ENCODE measurements at regions not wholly inside any gene's neighbourhood (a gene's known extent, or its start where the extent isn't known, plus 50 kb on each side); places are given as distances from the start of the nearest gene placed in this dataset.

- H3K9me2 ChIP-seq (ENCODE audit: insufficient read depth, low read length) = no peaks in the 10 kb centered on the region
- H3K9ac ChIP-seq (ENCODE audit: low read length) = no peak overlapping the region
- H3K27ac ChIP-seq (ENCODE audit: low read length) = no peak overlapping the region
- H3K4me3 ChIP-seq (ENCODE audit: low read length) = no peak overlapping the region
- no peak for TF ChIP-seq REST (IDR thresholded peaks at IDR 0.05; ENCODE audit: borderline replicate concordance)
- TF ChIP-seq MXI1 (conservative IDR thresholded peaks at IDR 0.05; ENCODE audit: poor library complexity, severe bottlenecking) = no peak
- TF ChIP-seq, protein P1, sequence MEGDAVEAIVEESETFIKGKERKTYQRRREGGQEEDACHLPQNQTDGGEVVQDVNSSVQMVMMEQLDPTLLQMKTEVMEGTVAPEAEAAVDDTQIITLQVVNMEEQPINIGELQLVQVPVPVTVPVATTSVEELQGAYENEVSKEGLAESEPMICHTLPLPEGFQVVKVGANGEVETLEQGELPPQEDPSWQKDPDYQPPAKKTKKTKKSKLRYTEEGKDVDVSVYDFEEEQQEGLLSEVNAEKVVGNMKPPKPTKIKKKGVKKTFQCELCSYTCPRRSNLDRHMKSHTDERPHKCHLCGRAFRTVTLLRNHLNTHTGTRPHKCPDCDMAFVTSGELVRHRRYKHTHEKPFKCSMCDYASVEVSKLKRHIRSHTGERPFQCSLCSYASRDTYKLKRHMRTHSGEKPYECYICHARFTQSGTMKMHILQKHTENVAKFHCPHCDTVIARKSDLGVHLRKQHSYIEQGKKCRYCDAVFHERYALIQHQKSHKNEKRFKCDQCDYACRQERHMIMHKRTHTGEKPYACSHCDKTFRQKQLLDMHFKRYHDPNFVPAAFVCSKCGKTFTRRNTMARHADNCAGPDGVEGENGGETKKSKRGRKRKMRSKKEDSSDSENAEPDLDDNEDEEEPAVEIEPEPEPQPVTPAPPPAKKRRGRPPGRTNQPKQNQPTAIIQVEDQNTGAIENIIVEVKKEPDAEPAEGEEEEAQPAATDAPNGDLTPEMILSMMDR (IDR thresholded peaks at IDR 0.05; ENCODE audit: poor library complexity, severe bottlenecking) = no peak
- no peak for TF ChIP-seq POLR2AphosphoS5 (IDR thresholded peaks at IDR 0.05)
- TF ChIP-seq RAD21 (conservative IDR thresholded peaks at IDR 0.05) = no peak
- no peak for TF ChIP-seq TAF1 (IDR thresholded peaks at IDR 0.05; ENCODE audit: low read depth)
- TF ChIP-seq SMC3 (conservative IDR thresholded peaks at IDR 0.05; ENCODE audit: poor library complexity) = no peak
- TF ChIP-seq EP300 (conservative IDR thresholded peaks at IDR 0.05; ENCODE audit: poor library complexity, severe bottlenecking) = no peak
- no peak for TF ChIP-seq EZH2 (IDR thresholded peaks at IDR 0.05; ENCODE audit: borderline replicate concordance, insufficient read depth, low read length, poor library complexity, severe bottlenecking)
- no peaks in the 10 kb centered on the region for H3K9me3 ChIP-seq (ENCODE audit: low read length)
- H2AFZ ChIP-seq (ENCODE audit: low read depth, low read length) = no peak overlapping the region
- H3K36me3 ChIP-seq (ENCODE audit: insufficient read depth, low read length) = no peaks in the 10 kb centered on the region
- no peaks in the 10 kb centered on the region for H4K20me1 ChIP-seq (ENCODE audit: insufficient read depth)
- no peaks in the 10 kb centered on the region for H3K27me3 ChIP-seq (ENCODE audit: insufficient read depth, low read depth, low read length)
- no peaks in the 10 kb centered on the region for H3F3A ChIP-seq (ENCODE audit: insufficient read depth, low read length, poor library complexity, severe bottlenecking)
- H3K79me2 ChIP-seq (replicated peaks; ENCODE audit: insufficient read depth, low read length) = no peaks in the 10 kb centered on the region
- H3K4me2 ChIP-seq (ENCODE audit: low read length) = no peak overlapping the region
Observed at GRCh38 chr4:11894977-11895376, 466.3 kb upstream of the HS3ST1 start.

DNA sequence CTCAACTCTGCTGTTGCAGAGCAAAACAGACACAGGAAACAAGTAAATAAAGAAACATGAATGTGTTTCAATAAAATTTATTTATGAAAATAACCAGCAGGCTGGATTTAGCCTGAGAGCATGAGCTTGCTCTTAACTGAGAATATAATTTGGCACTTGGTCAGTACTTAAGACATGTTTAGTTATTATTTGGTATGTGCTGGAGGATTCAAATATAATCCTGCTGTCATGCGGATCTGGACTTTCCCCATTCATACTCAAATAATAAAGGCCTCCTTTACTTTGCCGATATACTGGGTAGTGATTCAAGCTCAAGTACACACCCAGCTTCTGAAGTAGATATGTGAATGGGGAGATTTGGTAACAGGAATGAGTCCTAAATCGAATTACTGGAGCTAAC lies 465.5 kb upstream of the HS3ST1 start:
- Histone ChIP-seq H3K9ac (ENCODE audit: low read length) (no peak overlapping the region), H3K79me2 (replicated peaks; ENCODE audit: insufficient read depth, low read length) (no peaks in the 10 kb centered on the region)
- TF ChIP-seq RAD21 (conservative IDR thresholded peaks at IDR 0.05) (no peak), MXI1 (conservative IDR thresholded peaks at IDR 0.05; ENCODE audit: poor library complexity, severe bottlenecking) (no peak), TAF1 (IDR thresholded peaks at IDR 0.05; ENCODE audit: low read depth) (no peak), EZH2 (IDR thresholded peaks at IDR 0.05; ENCODE audit: borderline replicate concordance, insufficient read depth, low read length, poor library complexity, severe bottlenecking) (no peak), EP300 (conservative IDR thresholded peaks at IDR 0.05; ENCODE audit: poor library complexity, severe bottlenecking) (no peak), REST (IDR thresholded peaks at IDR 0.05; ENCODE audit: borderline replicate concordance) (no peak), SMC3 (conservative IDR thresholded peaks at IDR 0.05; ENCODE audit: poor library complexity) (no peak), POLR2AphosphoS5 (IDR thresholded peaks at IDR 0.05) (no peak)
- TF ChIP-seq, protein P1 (IDR thresholded peaks at IDR 0.05; ENCODE audit: poor library complexity, severe bottlenecking) = no peak

More for the DNA sequence above, 465.5 kb upstream of the HS3ST1 start:
- Histone ChIP-seq H3K9me2 (ENCODE audit: insufficient read depth, low read length) (no peaks in the 10 kb centered on the region), H3K36me3 (ENCODE audit: insufficient read depth, low read length) (no peaks in the 10 kb centered on the region), H2AFZ (ENCODE audit: low read depth, low read length) (no peak overlapping the region), H3K4me3 (ENCODE audit: low read length) (no peak overlapping the region), H3K4me2 (ENCODE audit: low read length) (no peak overlapping the region), H3K27ac (ENCODE audit: low read length) (no peak overlapping the region), H4K20me1 (ENCODE audit: insufficient read depth) (no peaks in the 10 kb centered on the region), H3F3A (ENCODE audit: insufficient read depth, low read length, poor library complexity, severe bottlenecking) (no peaks in the 10 kb centered on the region), H3K27me3 (ENCODE audit: insufficient read depth, low read depth, low read length) (no peaks in the 10 kb centered on the region), H3K9me3 (ENCODE audit: low read length) (no peaks in the 10 kb centered on the region)
